H9 (cell line): ENCODE measurements at regions not wholly inside any gene's neighbourhood (a gene's known extent, or its start where the extent isn't known, plus 50 kb on each side); places are given as distances from the start of the nearest gene placed in this dataset.

Experiments
- DNase-seq: peaks from one replicate; pipeline ENCODE4 v3.0.0-alpha.2; 2017
- H2AFZ ChIP-seq: one replicate; pipeline ENCODE4 v1.6.1; 2013; ENCODE audit warnings: mild to moderate bottlenecking, low read length, control low read depth, moderate library complexity
- H2AK5ac ChIP-seq: 2 replicates; pipeline ENCODE4 v1.6.1; 2013; ENCODE audit warnings: low read length, control low read depth, mixed read lengths; ENCODE audit not compliant: insufficient read length
- H2BK120ac ChIP-seq: one replicate; pipeline ENCODE4 v1.6.1; 2013; ENCODE audit warnings: low read depth, mild to moderate bottlenecking, low read length, control low read depth, inconsistent platforms; ENCODE audit not compliant: poor library complexity, severe bottlenecking
- H2BK12ac ChIP-seq: 2 replicates; pipeline ENCODE4 v1.6.1; 2013; ENCODE audit warnings: low read length, control low read depth, mixed read lengths, low read depth; ENCODE audit not compliant: insufficient read length
- H2BK15ac ChIP-seq: 2 replicates; pipeline ENCODE4 v1.6.1; 2013; ENCODE audit warnings: low read depth, low read length, control low read depth
- H2BK20ac ChIP-seq: one replicate; pipeline ENCODE4 v1.6.1; 2013; ENCODE audit warnings: low read depth, mild to moderate bottlenecking, low read length, control low read depth, inconsistent platforms; ENCODE audit not compliant: poor library complexity, severe bottlenecking
- H2BK5ac ChIP-seq: 2 replicates; pipeline ENCODE4 v1.6.1; 2013; ENCODE audit warnings: low read length, control low read depth, mixed read lengths; ENCODE audit not compliant: insufficient read length
- H3K14ac ChIP-seq: 2 replicates; pipeline ENCODE4 v1.6.1; 2013; ENCODE audit warnings: low read length, control low read depth; ENCODE audit not compliant: insufficient read depth
- H3K18ac ChIP-seq: 2 replicates; pipeline ENCODE4 v1.6.1; 2013; ENCODE audit warnings: low read depth, mild to moderate bottlenecking, mixed read lengths, low read length, control low read depth; ENCODE audit not compliant: insufficient read length
- H3K23ac ChIP-seq: 2 replicates; pipeline ENCODE4 v1.6.1; 2013; ENCODE audit warnings: low read length, control low read depth, mixed read lengths, low read depth; ENCODE audit not compliant: insufficient read length
- H3K23me2 ChIP-seq: 2 replicates; pipeline ENCODE4 v1.6.1; 2013; ENCODE audit warnings: low read depth, mild to moderate bottlenecking, mixed read lengths, low read length, control low read depth; ENCODE audit not compliant: insufficient read length, poor library complexity, severe bottlenecking
- H3K27ac ChIP-seq: 2 replicates; pipeline ENCODE4 v1.5.1; 2013; ENCODE audit warnings: low read length, control low read depth, mixed read lengths, low read depth; ENCODE audit not compliant: insufficient read length
- H3K27me3 ChIP-seq: 2 replicates; pipeline ENCODE4 v1.6.1; 2013; ENCODE audit warnings: low read length, control low read depth, inconsistent platforms; ENCODE audit not compliant: insufficient read depth
- H3K4ac ChIP-seq: 2 replicates; pipeline ENCODE4 v1.6.1; 2013; ENCODE audit warnings: low read depth, mild to moderate bottlenecking, control low read depth, inconsistent platforms, low read length, moderate library complexity
- H3K4me1 ChIP-seq: 2 replicates; pipeline ENCODE4 v1.6.1; 2013; ENCODE audit warnings: low read length, control low read depth, inconsistent platforms; ENCODE audit not compliant: insufficient read depth
- H3K4me2 ChIP-seq: 2 replicates; pipeline ENCODE4 v1.6.1; 2013; ENCODE audit warnings: low read length, control low read depth, mixed read lengths; ENCODE audit not compliant: insufficient read length, insufficient read depth
- H3K56ac ChIP-seq: 2 replicates; pipeline ENCODE4 v1.6.1; 2013; ENCODE audit warnings: low read depth, mild to moderate bottlenecking, mixed read lengths, low read length, control low read depth; ENCODE audit not compliant: insufficient read length
- H3K79me1 ChIP-seq: 2 replicates; pipeline ENCODE4 v1.6.1; 2013; ENCODE audit warnings: low read depth, mild to moderate bottlenecking, moderate library complexity, low read length, control low read depth, inconsistent platforms; ENCODE audit not compliant: insufficient read depth, poor library complexity, severe bottlenecking
- H3K79me2 ChIP-seq: 2 replicates; pipeline ENCODE4 v1.6.1; 2013; ENCODE audit warnings: low read length, control low read depth, inconsistent platforms; ENCODE audit not compliant: insufficient read depth
- H3K9ac ChIP-seq: 2 replicates; pipeline ENCODE4 v1.6.1; 2013; ENCODE audit warnings: low read length, control low read depth, mixed read lengths; ENCODE audit not compliant: insufficient read length; ENCODE audit errors: extremely low read depth
- H3K9me3 ChIP-seq: one replicate; pipeline ENCODE4 v1.6.1; 2013; ENCODE audit warnings: low read depth, low read length, inconsistent platforms; ENCODE audit not compliant: control insufficient read depth
- H3T11ph ChIP-seq: one replicate; pipeline ENCODE4 v1.6.1; 2013; ENCODE audit warnings: mild to moderate bottlenecking, low read length, control low read depth, inconsistent platforms
- H4K20me1 ChIP-seq: one replicate; pipeline ENCODE4 v1.6.1; 2013; ENCODE audit not compliant: control insufficient read depth, insufficient read length, insufficient read depth
- H4K5ac ChIP-seq: 2 replicates; pipeline ENCODE4 v1.6.1; 2013; ENCODE audit warnings: low read depth, mild to moderate bottlenecking, mixed read lengths, low read length, control low read depth; ENCODE audit not compliant: insufficient read length
- H4K8ac ChIP-seq: replicated peaks from 2 replicates; pipeline ENCODE4 v1.6.1; 2013; ENCODE audit warnings: low read length, control low read depth, mixed read lengths, low read depth; ENCODE audit not compliant: insufficient read length
- H4K91ac ChIP-seq: 2 replicates; pipeline ENCODE4 v1.6.1; 2013; ENCODE audit warnings: low read depth, mild to moderate bottlenecking, moderate library complexity, mixed read lengths, low read length, control low read depth; ENCODE audit not compliant: insufficient read length
- H3K27ac Mint-ChIP-seq, 3 experiments: 2 replicates in 2 of 3; 3 replicates in 1 of 3; pipeline ENCODE4 v1.8.0; 2020 to 2021; ENCODE audit warnings: mixed read lengths in 3 of 3, mild to moderate bottlenecking in 1 of 3, moderate library complexity in 1 of 3
- H3K27me3 Mint-ChIP-seq: 2 replicates; pipeline ENCODE4 v1.8.0; 2021; ENCODE audit warnings: low read depth, mild to moderate bottlenecking, moderate library complexity, mixed read lengths
- H3K36me3 Mint-ChIP-seq, 3 experiments: 2 replicates in 2 of 3; 3 replicates in 1 of 3; pipeline ENCODE4 v1.8.0; 2020 to 2021; ENCODE audit warnings: low read depth in 3 of 3, mixed read lengths in 3 of 3; ENCODE audit not compliant: insufficient read depth in 1 of 3
- H3K4me1 Mint-ChIP-seq, 2 experiments: 2 replicates each; pipeline ENCODE4 v1.8.0; 2020; ENCODE audit warnings: mixed read lengths in 2 of 2
- H3K4me3 Mint-ChIP-seq, 2 experiments: 2 replicates in 1 of 2; 3 replicates in 1 of 2; pipeline ENCODE4 v1.8.0; 2020 to 2021; ENCODE audit warnings: mild to moderate bottlenecking in 2 of 2, mixed read lengths in 2 of 2, moderate library complexity in 1 of 2
- H3K9me3 Mint-ChIP-seq, 2 experiments: 2 replicates in 1 of 2; 3 replicates in 1 of 2; pipeline ENCODE4 v1.8.0; 2020; ENCODE audit warnings: mild to moderate bottlenecking in 2 of 2, mixed read lengths in 2 of 2, moderate library complexity in 1 of 2
- CTCF ChIP-seq: fragments of 200-600 bp; sonication (generic); conservative IDR thresholded peaks from 3 replicates; pipeline ENCODE4 v1.8.0; 2021; ENCODE audit warnings: antibody characterized with exemption, mild to moderate bottlenecking
- WGBS: extraction: QIAGEN DNeasy Blood & Tissue Kit; methylation state at CpG from one replicate; pipeline ENCODE4 v1.1.7; 2013; ENCODE audit warnings: missing lambda C conversion rate, low lambda C conversion rate, mixed read lengths; ENCODE audit not compliant: insufficient read length; ENCODE audit errors: extremely low coverage; 5-methylcytosine and 5-hydroxymethylcytosine counted together

- Histone ChIP-seq H3K27ac (no peak overlapping the region), H3K79me2 (no peaks in the 10 kb centered on the region), H3K27me3 (no peaks in the 10 kb centered on the region), H3K14ac (no peak overlapping the region), H3K9ac (no peak overlapping the region), H3K23ac (no peak overlapping the region), H3K23me2 (no peaks in the 10 kb centered on the region), H3K18ac (no peak overlapping the region), H2BK15ac (no peak overlapping the region), H3T11ph (no peak overlapping the region), H3K79me1 (no peaks in the 10 kb centered on the region), H4K20me1 (no peaks in the 10 kb centered on the region), H2AK5ac (no peak overlapping the region), H3K56ac (no peak overlapping the region), H3K4me1 (no peaks in the 10 kb centered on the region), H2AFZ (no peak overlapping the region), H4K8ac (no peak overlapping the region), H2BK12ac (no peak overlapping the region), H2BK5ac (no peak overlapping the region), H3K9me3 (no peaks in the 10 kb centered on the region), H3K4me2 (no peak overlapping the region), H4K91ac (no peak overlapping the region), H4K5ac (no peak overlapping the region), H2BK20ac (no peak overlapping the region), H3K4ac (no peak overlapping the region), H2BK120ac (no peak overlapping the region)
- no peaks in the 10 kb centered on the region for H3K4me1 Mint-ChIP-seq
- WGBS = no CpG with 5 or more reads among the region's 1 CpG
- no peak for TF ChIP-seq CTCF
- no peaks in the 10 kb centered on the region for H3K27me3 Mint-ChIP-seq
- H3K27ac Mint-ChIP-seq = no peak overlapping the region
- peaks cover 2 to 4% of the 10 kb centered on the region in 2 experiments; a peak in 2 of 5 replicates for H3K9me3 Mint-ChIP-seq
- DNase-seq = no peak
- no peak overlapping the region for H3K4me3 Mint-ChIP-seq
- no peaks in the 10 kb centered on the region for H3K36me3 Mint-ChIP-seq
These were observed 1262.3 kb downstream of the GRIK2 start for GRCh38 chr6:102655823-102656222.
